ENCODE measurements at regions not wholly inside any gene's neighbourhood (a gene's known extent, or its start where the extent isn't known, plus 50 kb on each side); places are given as distances from the start of the nearest gene placed in this dataset.

DNA sequence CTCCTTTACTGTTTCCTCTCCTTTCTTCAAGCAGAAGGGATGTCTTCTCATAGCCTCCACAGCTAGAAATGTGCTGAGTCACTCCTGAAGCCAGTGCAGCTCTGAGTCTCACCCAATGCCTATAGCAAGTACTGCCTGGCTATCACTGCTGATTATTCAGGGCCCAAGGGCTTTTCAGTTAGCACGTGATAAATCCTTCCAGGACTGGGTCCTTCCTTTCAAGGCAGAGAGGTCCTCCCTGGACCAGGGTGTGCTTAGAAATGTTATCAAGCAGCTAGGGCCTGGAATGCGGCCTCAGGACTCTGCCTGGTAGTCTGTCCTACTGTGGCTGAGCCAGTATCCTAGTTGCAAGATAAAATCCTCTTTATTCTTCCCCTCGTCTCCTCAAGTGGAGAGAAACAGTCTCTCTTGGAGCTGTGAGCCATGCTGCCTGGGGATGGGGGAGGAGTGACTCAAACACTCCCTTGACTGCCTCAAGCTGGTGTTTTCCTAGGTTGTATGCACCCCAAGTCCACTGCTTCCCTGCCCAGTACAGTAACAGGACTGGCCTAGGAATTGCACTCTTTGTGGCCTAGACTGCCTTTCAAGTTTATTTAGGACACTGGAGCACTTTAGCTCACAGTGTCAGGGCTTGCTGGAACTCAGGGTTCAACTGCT, 198.7 kb upstream of the SERP2 start:
- no peak for TF ChIP-seq EZH2phosphoT487 (IDR thresholded peaks at IDR 0.05; ENCODE audit: borderline replicate concordance)
- TF ChIP-seq, protein P1, sequence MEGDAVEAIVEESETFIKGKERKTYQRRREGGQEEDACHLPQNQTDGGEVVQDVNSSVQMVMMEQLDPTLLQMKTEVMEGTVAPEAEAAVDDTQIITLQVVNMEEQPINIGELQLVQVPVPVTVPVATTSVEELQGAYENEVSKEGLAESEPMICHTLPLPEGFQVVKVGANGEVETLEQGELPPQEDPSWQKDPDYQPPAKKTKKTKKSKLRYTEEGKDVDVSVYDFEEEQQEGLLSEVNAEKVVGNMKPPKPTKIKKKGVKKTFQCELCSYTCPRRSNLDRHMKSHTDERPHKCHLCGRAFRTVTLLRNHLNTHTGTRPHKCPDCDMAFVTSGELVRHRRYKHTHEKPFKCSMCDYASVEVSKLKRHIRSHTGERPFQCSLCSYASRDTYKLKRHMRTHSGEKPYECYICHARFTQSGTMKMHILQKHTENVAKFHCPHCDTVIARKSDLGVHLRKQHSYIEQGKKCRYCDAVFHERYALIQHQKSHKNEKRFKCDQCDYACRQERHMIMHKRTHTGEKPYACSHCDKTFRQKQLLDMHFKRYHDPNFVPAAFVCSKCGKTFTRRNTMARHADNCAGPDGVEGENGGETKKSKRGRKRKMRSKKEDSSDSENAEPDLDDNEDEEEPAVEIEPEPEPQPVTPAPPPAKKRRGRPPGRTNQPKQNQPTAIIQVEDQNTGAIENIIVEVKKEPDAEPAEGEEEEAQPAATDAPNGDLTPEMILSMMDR (conservative IDR thresholded peaks at IDR 0.05; ENCODE audit: low read length) = no peak
- no peaks in the 10 kb centered on the region for H4K20me1 ChIP-seq (ENCODE audit: insufficient read depth, low read length, poor library complexity, severe bottlenecking)
- no peaks in the 10 kb centered on the region for H3F3A ChIP-seq (ENCODE audit: low read depth)
- H3K9me3 ChIP-seq (ENCODE audit: insufficient read depth, low read depth, low read length) = no peaks in the 10 kb centered on the region
- H3K36me3 ChIP-seq (ENCODE audit: insufficient read depth, low read length) = no peaks in the 10 kb centered on the region
- H3K9me2 ChIP-seq (replicated peaks; ENCODE audit: low read depth, low read length) = no peaks in the 10 kb centered on the region
- no peaks in the 10 kb centered on the region for H3K79me2 ChIP-seq (ENCODE audit: insufficient read depth, low read length)
- no peak overlapping the region for H3K4me3 ChIP-seq (ENCODE audit: low read length, poor library complexity, severe bottlenecking)
- H3K4me2 ChIP-seq (ENCODE audit: low read depth, low read length, poor library complexity, severe bottlenecking) = no peak overlapping the region
- no peaks in the 10 kb centered on the region for H3K4me1 ChIP-seq (ENCODE audit: insufficient read depth, low read length, poor library complexity, severe bottlenecking)
- H3K9ac ChIP-seq (ENCODE audit: low read depth, low read length, poor library complexity, severe bottlenecking) = no peak overlapping the region
- peak overlapping the region; percentile 5; the same call in 1 of the 2 replicates for H2AFZ ChIP-seq (ENCODE audit: low read length)
- H3K27me3 ChIP-seq (ENCODE audit: insufficient read depth, low read length, poor library complexity, severe bottlenecking) = no peaks in the 10 kb centered on the region

DNA sequence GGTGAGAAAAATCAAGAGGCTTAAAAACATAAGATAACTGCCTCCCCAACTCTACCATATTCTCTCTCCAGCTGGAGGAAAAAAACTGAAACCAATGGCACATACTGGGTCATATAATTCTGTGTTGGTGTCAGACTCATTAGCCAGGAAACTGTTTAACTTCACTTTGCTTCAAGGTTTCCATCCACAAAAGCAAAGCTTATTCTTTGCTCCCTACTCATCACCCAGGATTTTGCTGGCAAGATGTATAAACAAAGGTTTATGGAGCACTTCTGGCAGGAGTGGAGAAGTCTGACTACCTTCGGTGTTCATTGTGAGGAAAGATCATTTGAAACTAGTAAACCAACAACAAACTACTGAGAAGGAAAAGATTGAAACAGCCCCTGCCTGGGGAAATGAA, 197.5 kb upstream of the SERP2 start:
- Histone ChIP-seq H4K20me1 (ENCODE audit: insufficient read depth, low read length, poor library complexity, severe bottlenecking) (no peaks in the 10 kb centered on the region), H3K9ac (ENCODE audit: low read depth, low read length, poor library complexity, severe bottlenecking) (no peak overlapping the region), H3K4me2 (ENCODE audit: low read depth, low read length, poor library complexity, severe bottlenecking) (no peak overlapping the region), H3K9me2 (replicated peaks; ENCODE audit: low read depth, low read length) (no peaks in the 10 kb centered on the region), H3K36me3 (ENCODE audit: insufficient read depth, low read length) (no peaks in the 10 kb centered on the region), H3K9me3 (ENCODE audit: insufficient read depth, low read depth, low read length) (no peaks in the 10 kb centered on the region), H3K4me3 (ENCODE audit: low read length, poor library complexity, severe bottlenecking) (no peak overlapping the region), H3K79me2 (ENCODE audit: insufficient read depth, low read length) (no peaks in the 10 kb centered on the region), H3K4me1 (ENCODE audit: insufficient read depth, low read length, poor library complexity, severe bottlenecking) (no peaks in the 10 kb centered on the region), H2AFZ (ENCODE audit: low read length) (no peak overlapping the region; the same call in 1 of the 2 replicates), H3F3A (ENCODE audit: low read depth) (no peaks in the 10 kb centered on the region), H3K27me3 (ENCODE audit: insufficient read depth, low read length, poor library complexity, severe bottlenecking) (no peaks in the 10 kb centered on the region)
- TF ChIP-seq, protein P1 (conservative IDR thresholded peaks at IDR 0.05; ENCODE audit: low read length) = no peak
- TF ChIP-seq EZH2phosphoT487 (IDR thresholded peaks at IDR 0.05; ENCODE audit: borderline replicate concordance) = no peak

DNA sequence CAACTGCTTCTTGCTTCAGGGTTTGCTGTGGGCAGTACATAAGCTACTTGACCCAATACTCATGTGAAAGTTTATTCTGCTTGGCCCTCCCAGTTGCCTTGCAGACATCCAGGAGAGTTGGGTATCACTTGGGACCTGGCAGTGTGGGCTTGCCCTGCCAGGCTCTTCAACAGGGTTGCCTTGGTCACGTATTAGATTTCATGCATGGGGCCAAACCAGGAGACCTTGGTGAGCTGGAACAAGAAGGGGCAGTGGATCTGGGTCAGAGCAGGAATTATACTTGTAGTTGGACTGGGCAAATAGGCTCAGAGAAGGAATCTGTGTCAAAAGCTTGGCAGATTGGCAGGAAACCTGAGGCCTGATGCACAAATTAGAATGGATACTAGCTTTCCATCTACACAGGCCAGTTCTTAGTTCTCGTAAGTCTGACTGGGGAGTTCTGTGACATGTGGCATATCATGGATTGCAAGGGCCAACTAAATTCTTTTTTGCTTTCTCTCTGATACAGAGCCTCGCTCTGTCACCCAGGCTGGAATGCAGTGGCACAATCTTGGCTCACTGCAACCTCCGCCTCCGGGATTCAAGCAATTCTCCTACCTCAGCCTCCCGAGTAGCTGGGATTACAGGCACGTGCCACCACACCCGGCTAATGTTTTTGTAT, 192.6 kb upstream of the SERP2 start:
- Histone ChIP-seq H3K9me2 (replicated peaks; ENCODE audit: low read depth, low read length) (no peaks in the 10 kb centered on the region), H4K20me1 (ENCODE audit: insufficient read depth, low read length, poor library complexity, severe bottlenecking) (no peaks in the 10 kb centered on the region), H3K4me3 (ENCODE audit: low read length, poor library complexity, severe bottlenecking) (no peak overlapping the region), H3F3A (ENCODE audit: low read depth) (no peaks in the 10 kb centered on the region), H3K4me2 (ENCODE audit: low read depth, low read length, poor library complexity, severe bottlenecking) (no peak overlapping the region), H3K4me1 (ENCODE audit: insufficient read depth, low read length, poor library complexity, severe bottlenecking) (no peaks in the 10 kb centered on the region), H3K9ac (ENCODE audit: low read depth, low read length, poor library complexity, severe bottlenecking) (no peak overlapping the region), H3K27me3 (ENCODE audit: insufficient read depth, low read length, poor library complexity, severe bottlenecking) (no peaks in the 10 kb centered on the region), H3K9me3 (ENCODE audit: insufficient read depth, low read depth, low read length) (no peaks in the 10 kb centered on the region), H3K36me3 (ENCODE audit: insufficient read depth, low read length) (no peaks in the 10 kb centered on the region), H3K79me2 (ENCODE audit: insufficient read depth, low read length) (no peaks in the 10 kb centered on the region), H2AFZ (ENCODE audit: low read length) (no peak overlapping the region)
- TF ChIP-seq, protein P1 (conservative IDR thresholded peaks at IDR 0.05; ENCODE audit: low read length) = no peak
- TF ChIP-seq EZH2phosphoT487 (IDR thresholded peaks at IDR 0.05; ENCODE audit: borderline replicate concordance) = no peak
